HepG2 (cell line): ENCODE measurements at regions not wholly inside any gene's neighbourhood (a gene's known extent, or its start where the extent isn't known, plus 50 kb on each side); places are given as distances from the start of the nearest gene placed in this dataset.

Experiments used
- ELF1 ChIP-seq: sonication (generic); formaldehyde crosslinking; IDR thresholded peaks from 2 replicates; pipeline ENCODE4 v1.4.0; 2020; ENCODE audit warnings: missing genetic modification reagents
- EP300 ChIP-seq, 3 experiments: sonication (generic) in 1 of 3; formaldehyde crosslinking in 1 of 3; IDR thresholded peaks; 2 replicates each; pipeline versions ENCODE4 v1.5.1 to v1.6.1; 2011 to 2020; ENCODE audit warnings: low read depth in 2 of 3, low read length in 2 of 3, borderline replicate concordance in 1 of 3, improper control_type of control experiment in 1 of 3, mild to moderate bottlenecking in 1 of 3, missing genetic modification reagents in 1 of 3, moderate library complexity in 1 of 3
- HIC2 ChIP-seq: sonication (generic); formaldehyde crosslinking; IDR thresholded peaks from 2 replicates; pipeline ENCODE4 v1.9.0; 2022; ENCODE audit warnings: low read depth, missing genetic modification reagents
- NR2C2 ChIP-seq: sonication (generic); formaldehyde crosslinking; IDR thresholded peaks from 2 replicates; pipeline ENCODE4 v1.4.0; 2020; ENCODE audit warnings: missing genetic modification reagents, mild to moderate bottlenecking, moderate library complexity, borderline replicate concordance
- NR3C1 ChIP-seq: sonication (generic); formaldehyde crosslinking; IDR thresholded peaks from 2 replicates; pipeline ENCODE4 v1.4.0; 2020; ENCODE audit warnings: missing genetic modification reagents
- REL ChIP-seq: sonication (generic); formaldehyde crosslinking; conservative IDR thresholded peaks from 2 replicates; pipeline ENCODE4 v1.8.0; 2022; ENCODE audit warnings: mild to moderate bottlenecking, missing genetic modification reagents, moderate library complexity
- REPIN1 ChIP-seq: sonication (generic); formaldehyde crosslinking; IDR thresholded peaks from 2 replicates; pipeline ENCODE4 v1.8.0; 2022; ENCODE audit warnings: missing genetic modification reagents, low read depth, mild to moderate bottlenecking, borderline replicate concordance
- SPEN ChIP-seq: sonication (generic); formaldehyde crosslinking; IDR thresholded peaks from 2 replicates; pipeline ENCODE4 v1.5.1; 2020; ENCODE audit warnings: low read depth, mild to moderate bottlenecking, missing genetic modification reagents
- ZNF138 ChIP-seq: sonication (generic); formaldehyde crosslinking; IDR thresholded peaks from 2 replicates; pipeline ENCODE4 v1.5.0; 2020; ENCODE audit warnings: mild to moderate bottlenecking, low read depth, missing genetic modification reagents
- ZNF687 ChIP-seq: sonication (generic); formaldehyde crosslinking; IDR thresholded peaks from 2 replicates; pipeline ENCODE4 v1.5.1; 2020; ENCODE audit warnings: mild to moderate bottlenecking, missing genetic modification reagents, moderate library complexity

DNA sequence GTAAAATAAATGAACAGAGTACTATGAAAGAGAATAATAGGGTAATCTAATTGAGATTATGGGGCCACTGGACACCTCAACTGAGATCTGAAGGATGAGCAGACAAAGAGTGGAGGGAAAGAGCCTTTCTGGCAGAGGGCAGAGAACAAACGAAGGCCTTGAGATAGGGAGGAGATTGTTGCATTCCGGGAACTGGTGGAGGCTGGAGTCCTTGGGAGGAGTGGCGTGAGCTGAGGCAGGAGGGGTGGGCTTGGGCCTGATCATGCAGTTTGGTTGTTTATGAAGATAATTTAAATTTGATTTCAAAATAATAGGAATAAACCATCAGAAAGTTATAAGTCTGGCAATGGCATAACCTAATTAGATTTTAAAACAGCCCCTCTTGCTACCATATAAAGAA lies 59.5 kb upstream of the GALNT15 start:
- no peak for TF ChIP-seq ELF1 (CRISPR knock-in tag)
- no peak for TF ChIP-seq ZNF138 (CRISPR knock-in tag)
- no peak for TF ChIP-seq SPEN
- no peak for TF ChIP-seq HIC2
- no peak for TF ChIP-seq EP300 (IDR thresholded peaks at IDR 0.05; ENCODE audit: low read depth in 2 of 2, low read length in 2 of 2)
- TF ChIP-seq EP300 (CRISPR knock-in tag; IDR thresholded peaks at IDR 0.05; ENCODE audit: borderline replicate concordance): no peak
- no peak for TF ChIP-seq REPIN1
- TF ChIP-seq REL (CRISPR knock-in tag): no peak
- no peak for TF ChIP-seq NR2C2 (CRISPR knock-in tag)
- TF ChIP-seq NR3C1 (CRISPR knock-in tag): no peak
- TF ChIP-seq ZNF687 (CRISPR knock-in tag): no peak
